GM12878 (cell line): ENCODE measurements at regions not wholly inside any gene's neighbourhood (a gene's known extent, or its start where the extent isn't known, plus 50 kb on each side); places are given as distances from the start of the nearest gene placed in this dataset.

Experiments used
- ATAC-seq: fragments of 200-7000 bp; cut with Tn5 transposase; 3 replicates; pipeline ENCODE4 v1.9.1; 2020; ENCODE audit warnings: mild to moderate bottlenecking, moderate library complexity
- BruUV-seq: library from RNA; stranded (reverse); fragments of 400-500 nt; replicated peaks from 2 replicates; lab custom pipeline; 2021; lab: Mats Ljungman, UMichigan
- CTCF ChIA-PET: fragments of 300-600 bp; sonication (Branson Sonifier 250); formaldehyde crosslinking; extraction: SDS; loops from one replicate; lab custom pipeline; 2021; ENCODE audit warnings: inconsistent platforms; lab: Yijun Ruan, JAX
- POLR2A ChIA-PET: fragments of 350-600 bp; formaldehyde crosslinking; extraction: SDS; loops from one replicate; lab custom pipeline; 2021; ENCODE audit warnings: inconsistent platforms; lab: Charles Lee
- RAD21 ChIA-PET: fragments of 300-600 bp; sonication (Branson Sonifier 250); formaldehyde crosslinking; loops from one replicate; lab custom pipeline; 2023; ENCODE audit warnings: antibody characterized with exemption; ENCODE audit not compliant: unreplicated experiment; lab: Charles Lee
- SMC1A ChIA-PET: fragments of 300-600 bp; sonication (Branson Sonifier 250); formaldehyde crosslinking; loops from one replicate; lab custom pipeline; 2023; ENCODE audit not compliant: unreplicated experiment, uncharacterized antibody; lab: Charles Lee
- DNase-seq: peaks from one replicate; pipeline ENCODE4 v3.0.0-alpha.2; 2011; ENCODE audit warnings: low read depth, low spot score
- FAIRE-seq: peaks from 3 replicates; lab custom pipeline; 2011; peaks lifted over from hg19 to GRCh38; lab: Jason Lieb, UNC
- H2AFZ ChIP-seq: 2 replicates; pipeline ENCODE4 v1.6.0; 2011; ENCODE audit warnings: low read depth, low read length, control low read depth; ENCODE audit not compliant: control insufficient read depth
- H3K27ac ChIP-seq: 2 replicates; pipeline ENCODE4 v1.5.1; 2011; ENCODE audit warnings: control low read depth; ENCODE audit not compliant: control insufficient read depth, insufficient read depth
- H3K27me3 ChIP-seq, 2 experiments: replicated peaks in 1 of 2; 2 replicates each; pipeline versions ENCODE4 v1.6.0 to v1.6.1; 2011; ENCODE audit warnings: low read length in 1 of 2; ENCODE audit not compliant: control insufficient read depth in 2 of 2, insufficient read depth in 2 of 2
- H3K36me3 ChIP-seq, 2 experiments: 2 replicates each; pipeline ENCODE4 v1.5.1; 2011; ENCODE audit warnings: low read length in 1 of 2; ENCODE audit not compliant: control insufficient read depth in 2 of 2, insufficient read depth in 2 of 2
- H3K4me1 ChIP-seq: 2 replicates; pipeline ENCODE4 v1.6.1; 2011; ENCODE audit warnings: mild to moderate bottlenecking, low read length, moderate library complexity, mixed read lengths; ENCODE audit not compliant: control insufficient read depth, insufficient read depth
- H3K4me2 ChIP-seq: 2 replicates; pipeline ENCODE4 v1.6.0; 2011; ENCODE audit warnings: control low read depth; ENCODE audit not compliant: control insufficient read depth, insufficient read depth
- H3K4me3 ChIP-seq: fragments of 200-600 bp; sonication (generic); 2 replicates; pipeline ENCODE4 v1.5.1; 2016
- H3K79me2 ChIP-seq: 2 replicates; pipeline ENCODE4 v1.6.0; 2011; ENCODE audit warnings: low read length; ENCODE audit not compliant: control insufficient read depth, insufficient read depth
- H3K9ac ChIP-seq: 2 replicates; pipeline ENCODE4 v1.8.0; 2011; ENCODE audit warnings: low read length, control low read depth, mixed read lengths; ENCODE audit not compliant: control insufficient read depth, insufficient read depth
- H3K9me3 ChIP-seq: replicated peaks from 3 replicates; pipeline ENCODE4 v1.5.1; 2011; ENCODE audit warnings: mild to moderate bottlenecking, low read length; ENCODE audit not compliant: control insufficient read depth, insufficient read depth
- H4K20me1 ChIP-seq: 2 replicates; pipeline ENCODE4 v1.6.0; 2011; ENCODE audit not compliant: control insufficient read depth, insufficient read depth
- CHD2 ChIP-seq: IDR thresholded peaks from 2 replicates; pipeline ENCODE4 v1.6.1; 2011; ENCODE audit warnings: low read depth, low read length, improper control_type of control experiment, borderline replicate concordance
- FOXK2 ChIP-seq: fragments of 450-650 bp; IDR thresholded peaks from 2 replicates; pipeline ENCODE4 v1.6.1; 2017; ENCODE audit warnings: mild to moderate bottlenecking, moderate library complexity
- HCFC1 ChIP-seq: fragments of 150-350 bp; IDR thresholded peaks from 2 replicates; pipeline ENCODE4 v1.6.1; 2014; ENCODE audit warnings: low read length
- HDAC2 ChIP-seq: fragments of 200-600 bp; sonication (generic); IDR thresholded peaks from 2 replicates; pipeline ENCODE4 v1.6.1; 2017
- IRF3 ChIP-seq: fragments of 450-650 bp; IDR thresholded peaks from 2 replicates; pipeline ENCODE4 v1.6.1; 2014; ENCODE audit warnings: mild to moderate bottlenecking
- MEF2B ChIP-seq: fragments of 450-650 bp; IDR thresholded peaks from 2 replicates; pipeline ENCODE4 v1.6.1; 2018; ENCODE audit warnings: mild to moderate bottlenecking, moderate library complexity; ENCODE audit not compliant: partially characterized antibody, poor library complexity, severe bottlenecking
- NBN ChIP-seq: fragments of 450-650 bp; IDR thresholded peaks from 2 replicates; pipeline ENCODE4 v1.6.1; 2016
- NFYB ChIP-seq: IDR thresholded peaks from 2 replicates; pipeline ENCODE4 v1.6.1; 2011; ENCODE audit warnings: low read depth, mild to moderate bottlenecking, low read length, improper control_type of control experiment, moderate library complexity; ENCODE audit not compliant: insufficient read depth
- SREBF1 ChIP-seq: IDR thresholded peaks from 2 replicates; pipeline ENCODE4 v1.6.1; 2012; ENCODE audit warnings: mild to moderate bottlenecking, low read length
- SUZ12 ChIP-seq: fragments of 200-600 bp; sonication (generic); IDR thresholded peaks from one replicate; pipeline ENCODE4 v1.6.1; 2018; ENCODE audit warnings: antibody characterized with exemption, mild to moderate bottlenecking; ENCODE audit not compliant: unreplicated experiment
- WRNIP1 ChIP-seq: IDR thresholded peaks from 2 replicates; pipeline ENCODE4 v1.6.1; 2011; ENCODE audit warnings: low read depth, low read length, improper control_type of control experiment, borderline replicate concordance
- WGBS: methylation state at CpG from one replicate; pipeline ENCODE4 v1.1.6; 2016; ENCODE audit warnings: low lambda C conversion rate; ENCODE audit not compliant: insufficient replicate concordance, insufficient coverage; ENCODE audit errors: missing lambda C conversion rate; 5-methylcytosine and 5-hydroxymethylcytosine counted together
- in situ Hi-C: fragments of 300-500 bp; cut with MboI; formaldehyde crosslinking; loops from 9 replicates; pipeline ENCODE4 v1.14.3; 2018; ENCODE audit warnings: mixed read lengths
- intact Hi-C: fragments of 100-400 bp; cut with micrococcal nuclease; formaldehyde crosslinking; loops from one replicate; pipeline ENCODE4 v1.14.2; 2022; ENCODE audit not compliant: unreplicated experiment
- TF ChIP-seq, protein P1 (sequence below): IDR thresholded peaks from 2 replicates; pipeline ENCODE4 v1.6.1; 2011; ENCODE audit warnings: low read depth, mild to moderate bottlenecking, low read length, moderate library complexity, borderline replicate concordance; ENCODE audit errors: extremely low read depth

GRCh38 chr11:33479231-33479630 is 221.4 kb downstream of the C11orf91 start:
- H3K27me3 ChIP-seq: no peaks in the 10 kb centered on the region; a peak in 1 of 4 replicates
- in situ Hi-C loops (no loop called here), intact Hi-C loops (loop anchor here (10.0 kb wide), 1 partner anchor 114 kb away; no protein-coding TSS in a partner anchor)
- RAD21 ChIA-PET: interaction anchor here (1.0 to 1.5 kb wide), 2 partner anchors 96 to 263 kb away, joined by 3 to 4 read pairs; no protein-coding TSS in a partner anchor
- no peaks in the 10 kb centered on the region for H3K36me3 ChIP-seq
- SMC1A ChIA-PET: interaction anchor here (1.4 to 1.6 kb wide), 3 partner anchors 26 to 312 kb away, joined by 3 to 4 read pairs (median 3); no protein-coding TSS in a partner anchor
- no peaks in the 10 kb centered on the region for H4K20me1 ChIP-seq
- H3K4me1 ChIP-seq: peaks cover 3% of the 10 kb centered on the region; the same call in 1 of the 2 replicates
- no peak overlapping the region for H2AFZ ChIP-seq
- TF ChIP-seq IRF3 (no peak), FOXK2 (no peak), SUZ12 (no peak), NFYB (no peak), HCFC1 (no peak), MEF2B (no peak), SREBF1 (no peak), CHD2 (no peak), NBN (no peak), WRNIP1 (no peak), HDAC2 (no peak)
- TF ChIP-seq, protein P1, sequence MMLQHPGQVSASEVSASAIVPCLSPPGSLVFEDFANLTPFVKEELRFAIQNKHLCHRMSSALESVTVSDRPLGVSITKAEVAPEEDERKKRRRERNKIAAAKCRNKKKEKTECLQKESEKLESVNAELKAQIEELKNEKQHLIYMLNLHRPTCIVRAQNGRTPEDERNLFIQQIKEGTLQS: no peak
- ATAC-seq (no peak), DNase-seq (no peak), FAIRE-seq (no peak)
- POLR2A ChIA-PET: no interaction called here
- no peak overlapping the region for H3K27ac ChIP-seq
- no TSS peak for BruUV-seq
- no peaks in the 10 kb centered on the region for H3K79me2 ChIP-seq
- no peak overlapping the region for H3K4me3 ChIP-seq
- no peak overlapping the region for H3K4me2 ChIP-seq
- CTCF ChIA-PET: interaction anchor here (0.7 kb wide), 1 partner anchor 237 kb away, joined by 3 read pairs; no protein-coding TSS in a partner anchor
- H3K9me3 ChIP-seq: no peaks in the 10 kb centered on the region; the same call in 2 of the 3 replicates
- 69% methylated on average over 3 of the region's 3 CpGs for WGBS
- H3K9ac ChIP-seq: no peak overlapping the region
